ENCODE measurements at regions not wholly inside any gene's neighbourhood (a gene's known extent, or its start where the extent isn't known, plus 50 kb on each side); places are given as distances from the start of the nearest gene placed in this dataset.

DNA sequence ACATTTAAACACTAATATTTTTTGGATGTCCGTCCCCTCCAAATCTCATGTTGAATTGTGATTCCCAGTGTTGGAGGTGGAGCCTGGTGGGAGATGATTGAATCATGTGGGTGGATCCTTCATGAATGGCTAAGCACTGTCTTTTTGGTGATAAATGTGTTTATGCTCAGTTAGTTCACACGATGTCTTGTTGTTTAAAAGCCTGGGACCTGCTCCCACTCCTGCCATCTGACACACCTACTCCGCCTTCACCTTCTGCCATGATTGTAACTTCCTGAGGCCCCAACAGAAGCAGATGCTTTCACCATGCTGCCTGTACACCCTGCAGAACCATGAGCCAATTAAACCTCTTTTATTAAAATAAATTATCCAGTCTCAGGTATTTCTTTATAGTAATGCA lies 114.7 kb downstream of the TNFAIP3 start:
- no peak for DNase-seq (ENCODE audit: low read depth)
- H3K4me3 ChIP-seq (ENCODE audit: low read depth, low read length), result no peak overlapping the region
- TF ChIP-seq, protein P1, sequence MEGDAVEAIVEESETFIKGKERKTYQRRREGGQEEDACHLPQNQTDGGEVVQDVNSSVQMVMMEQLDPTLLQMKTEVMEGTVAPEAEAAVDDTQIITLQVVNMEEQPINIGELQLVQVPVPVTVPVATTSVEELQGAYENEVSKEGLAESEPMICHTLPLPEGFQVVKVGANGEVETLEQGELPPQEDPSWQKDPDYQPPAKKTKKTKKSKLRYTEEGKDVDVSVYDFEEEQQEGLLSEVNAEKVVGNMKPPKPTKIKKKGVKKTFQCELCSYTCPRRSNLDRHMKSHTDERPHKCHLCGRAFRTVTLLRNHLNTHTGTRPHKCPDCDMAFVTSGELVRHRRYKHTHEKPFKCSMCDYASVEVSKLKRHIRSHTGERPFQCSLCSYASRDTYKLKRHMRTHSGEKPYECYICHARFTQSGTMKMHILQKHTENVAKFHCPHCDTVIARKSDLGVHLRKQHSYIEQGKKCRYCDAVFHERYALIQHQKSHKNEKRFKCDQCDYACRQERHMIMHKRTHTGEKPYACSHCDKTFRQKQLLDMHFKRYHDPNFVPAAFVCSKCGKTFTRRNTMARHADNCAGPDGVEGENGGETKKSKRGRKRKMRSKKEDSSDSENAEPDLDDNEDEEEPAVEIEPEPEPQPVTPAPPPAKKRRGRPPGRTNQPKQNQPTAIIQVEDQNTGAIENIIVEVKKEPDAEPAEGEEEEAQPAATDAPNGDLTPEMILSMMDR (IDR thresholded peaks at IDR 0.05; ENCODE audit: control insufficient read depth, extremely low read depth, insufficient read depth), result no peak

DNA sequence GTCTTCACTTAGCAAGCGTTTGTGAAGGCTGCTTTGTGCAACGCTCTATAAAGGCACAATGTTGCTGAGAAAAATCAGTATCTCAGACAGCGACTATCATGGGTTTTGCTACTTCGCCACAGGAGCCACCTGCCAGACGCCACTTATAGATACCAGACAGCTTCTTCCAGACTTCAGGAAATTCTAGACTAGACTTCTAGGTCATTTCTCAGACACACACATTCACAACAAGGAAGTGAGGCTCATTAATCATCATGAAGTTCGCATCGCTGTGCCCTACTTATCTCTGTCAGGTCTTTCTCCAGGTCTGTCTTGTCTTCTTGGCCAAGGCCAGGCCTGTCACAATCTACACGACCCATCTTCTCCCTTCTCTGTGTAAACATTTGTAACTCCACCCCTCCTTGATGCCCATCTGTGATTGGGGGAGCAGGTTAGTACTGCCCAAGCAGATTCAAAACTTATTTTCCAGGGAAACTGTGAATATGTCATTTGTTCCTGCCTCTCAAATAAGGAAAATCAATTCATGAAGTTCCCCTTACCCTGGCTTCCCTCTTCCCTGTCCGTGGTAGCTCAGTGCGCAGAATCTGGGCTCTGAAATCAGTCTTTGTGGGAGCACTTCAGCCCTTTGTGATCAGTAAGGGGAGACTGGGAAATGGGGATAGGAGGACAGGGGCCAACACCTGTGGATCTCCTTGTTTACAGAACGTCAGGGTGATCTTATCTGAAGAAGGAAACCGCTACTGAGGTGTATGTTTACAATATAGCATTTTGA lies 115.5 kb downstream of the TNFAIP3 start:
- TF ChIP-seq, protein P1 (IDR thresholded peaks at IDR 0.05; ENCODE audit: control insufficient read depth, extremely low read depth, insufficient read depth), result no peak
- no peak for DNase-seq (ENCODE audit: low read depth)
- no peak overlapping the region for H3K4me3 ChIP-seq (ENCODE audit: low read depth, low read length)

DNA sequence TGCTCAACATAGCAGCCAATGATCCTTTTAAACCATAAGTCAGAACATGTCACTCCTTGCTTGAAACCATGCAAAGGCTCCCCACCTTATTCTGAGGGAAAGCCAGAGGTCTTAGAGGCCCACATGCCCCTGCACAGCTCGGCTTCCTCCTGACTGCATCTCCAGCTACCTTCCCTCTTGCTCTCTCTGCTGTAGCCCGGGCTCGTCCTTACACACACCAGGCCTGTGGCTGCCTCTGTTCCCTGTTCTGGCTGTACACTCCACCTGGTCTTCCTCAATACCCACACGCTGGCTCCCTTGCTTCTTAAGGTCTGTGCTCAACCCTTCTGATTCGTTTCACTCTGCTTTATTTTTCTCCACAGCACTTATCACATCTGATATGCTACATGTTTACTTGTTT lies 116.2 kb downstream of the TNFAIP3 start:
- H3K4me3 ChIP-seq (ENCODE audit: low read depth, low read length), result no peak overlapping the region
- DNase-seq (ENCODE audit: low read depth), result no peak
- TF ChIP-seq, protein P1 (IDR thresholded peaks at IDR 0.05; ENCODE audit: control insufficient read depth, extremely low read depth, insufficient read depth), result no peak

DNA sequence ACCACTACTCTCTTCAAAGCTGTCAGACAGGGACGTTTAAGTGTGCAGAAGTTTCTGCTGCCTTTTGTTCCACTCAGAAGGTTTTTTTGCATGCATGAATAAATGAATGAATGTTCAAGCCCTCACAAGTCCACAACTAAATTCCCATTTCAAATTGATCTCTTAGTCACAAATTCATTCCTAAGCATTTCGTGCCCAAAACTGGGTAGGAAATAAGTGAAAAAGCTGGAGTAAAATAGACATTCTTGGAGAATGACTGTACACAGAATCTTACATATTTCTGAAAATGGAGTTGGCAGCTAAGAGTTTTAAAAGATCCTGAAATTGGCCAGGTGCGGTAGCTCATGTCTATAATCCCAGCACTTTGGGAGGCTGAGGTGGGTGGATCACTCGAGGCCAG lies 117.6 kb downstream of the PERP start:
- H3K4me3 ChIP-seq (ENCODE audit: low read depth, low read length), result no peak overlapping the region
- no peak for DNase-seq (ENCODE audit: low read depth)
- TF ChIP-seq, protein P1 (IDR thresholded peaks at IDR 0.05; ENCODE audit: control insufficient read depth, extremely low read depth, insufficient read depth), result no peak

DNA sequence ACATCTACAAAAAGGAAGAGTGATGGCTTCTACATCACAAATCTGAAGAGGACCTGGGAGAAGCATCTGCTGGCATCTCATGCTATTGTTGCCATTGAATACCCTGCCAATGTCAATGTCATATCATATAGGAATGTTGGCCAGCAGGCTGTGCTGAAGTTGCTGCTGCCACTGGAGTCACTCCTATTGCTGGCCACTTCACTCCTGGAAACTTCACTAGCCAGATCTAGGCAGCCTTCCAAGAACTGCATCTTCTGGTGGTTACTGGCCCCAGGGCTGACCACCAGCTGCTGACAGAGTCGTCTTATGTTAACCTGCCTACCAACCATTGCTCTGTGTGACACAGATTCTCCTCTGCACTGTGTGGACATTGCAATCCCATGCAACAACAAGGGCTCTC lies 111.8 kb downstream of the PERP start:
- H3K4me3 ChIP-seq (ENCODE audit: low read depth, low read length), result no peak overlapping the region
- TF ChIP-seq, protein P1 (IDR thresholded peaks at IDR 0.05; ENCODE audit: control insufficient read depth, extremely low read depth, insufficient read depth), result no peak
- no peak for DNase-seq (ENCODE audit: low read depth)

DNA sequence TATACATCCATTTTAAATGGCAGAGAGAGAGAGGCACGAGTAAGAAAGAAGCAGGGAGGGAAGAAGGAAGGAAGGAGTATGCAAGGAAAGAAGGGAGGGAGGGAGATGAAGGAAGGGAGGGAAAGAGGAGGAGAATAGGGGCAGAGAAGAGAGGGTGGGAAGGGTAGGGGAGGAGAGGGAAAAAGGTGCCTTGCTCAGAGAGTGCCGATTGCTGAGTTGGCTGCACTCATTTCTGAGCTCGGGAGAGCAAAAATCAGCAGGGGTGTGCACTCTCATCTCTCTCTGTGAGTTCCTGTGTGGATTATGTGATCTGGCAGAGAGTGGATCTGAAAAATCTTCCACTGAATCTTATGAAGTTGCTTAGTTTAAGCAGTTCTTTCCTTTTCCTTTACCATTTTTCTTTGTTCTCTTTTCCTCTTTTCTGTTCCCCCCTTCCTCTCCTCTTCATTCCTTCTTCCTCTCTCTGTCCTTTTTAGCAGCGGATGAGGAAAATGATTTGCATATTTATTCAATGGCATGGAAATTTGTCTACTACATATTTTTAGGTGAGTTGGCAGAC lies 108.7 kb downstream of the PERP start:
- TF ChIP-seq, protein P1 (IDR thresholded peaks at IDR 0.05; ENCODE audit: control insufficient read depth, extremely low read depth, insufficient read depth), result no peak
- DNase-seq (ENCODE audit: low read depth), result no peak
- H3K4me3 ChIP-seq (ENCODE audit: low read depth, low read length), result no peak overlapping the region

DNA sequence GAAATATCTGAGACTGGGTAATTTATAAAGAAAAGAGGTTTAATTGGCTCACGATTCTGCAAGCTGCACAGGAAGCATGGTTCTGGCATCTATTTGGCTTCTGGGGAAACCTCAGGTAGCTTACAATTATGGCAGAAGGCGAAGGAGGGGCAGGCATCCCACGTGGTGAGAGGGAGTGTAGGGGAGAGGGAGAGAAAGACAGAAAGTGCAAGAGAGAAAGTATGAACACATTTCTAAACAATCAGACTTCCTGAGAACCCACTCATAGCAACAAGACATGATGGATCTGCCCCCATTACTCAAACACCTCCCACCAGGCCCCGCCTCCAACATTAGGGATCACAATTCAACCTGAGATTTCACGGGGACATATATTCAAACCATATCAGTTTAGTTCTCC lies 107.4 kb downstream of the PERP start:
- TF ChIP-seq, protein P1 (IDR thresholded peaks at IDR 0.05; ENCODE audit: control insufficient read depth, extremely low read depth, insufficient read depth), result no peak
- H3K4me3 ChIP-seq (ENCODE audit: low read depth, low read length), result no peak overlapping the region
- no peak for DNase-seq (ENCODE audit: low read depth)

Data from LNCaP clone FGC (cell line).